Kidney epithelial cell (primary cell): ENCODE measurements at regions not wholly inside any gene's neighbourhood (a gene's known extent, or its start where the extent isn't known, plus 50 kb on each side); places are given as distances from the start of the nearest gene placed in this dataset.

ENCODE experiments used
- DNase-seq: peaks from one replicate; pipeline ENCODE4 v3.0.0-alpha.2; 2010; ENCODE audit warnings: low read depth
- H3K27me3 ChIP-seq: 2 replicates; pipeline ENCODE4 v1.6.0; 2011; ENCODE audit warnings: low read length; ENCODE audit not compliant: control insufficient read depth, insufficient read depth
- H3K36me3 ChIP-seq: 2 replicates; pipeline ENCODE4 v1.5.1; 2011; ENCODE audit warnings: low read length; ENCODE audit not compliant: control insufficient read depth, insufficient read depth
- H3K4me3 ChIP-seq: 2 replicates; pipeline ENCODE4 v1.5.1; 2011; ENCODE audit warnings: low read depth, mild to moderate bottlenecking, control low read depth, low read length
- TF ChIP-seq, protein P1 (sequence below): IDR thresholded peaks from 2 replicates; pipeline ENCODE4 v1.5.1; 2011; ENCODE audit warnings: mild to moderate bottlenecking, moderate library complexity, low read length, control low read depth, inconsistent platforms; ENCODE audit not compliant: insufficient read depth, poor library complexity, severe bottlenecking

DNA sequence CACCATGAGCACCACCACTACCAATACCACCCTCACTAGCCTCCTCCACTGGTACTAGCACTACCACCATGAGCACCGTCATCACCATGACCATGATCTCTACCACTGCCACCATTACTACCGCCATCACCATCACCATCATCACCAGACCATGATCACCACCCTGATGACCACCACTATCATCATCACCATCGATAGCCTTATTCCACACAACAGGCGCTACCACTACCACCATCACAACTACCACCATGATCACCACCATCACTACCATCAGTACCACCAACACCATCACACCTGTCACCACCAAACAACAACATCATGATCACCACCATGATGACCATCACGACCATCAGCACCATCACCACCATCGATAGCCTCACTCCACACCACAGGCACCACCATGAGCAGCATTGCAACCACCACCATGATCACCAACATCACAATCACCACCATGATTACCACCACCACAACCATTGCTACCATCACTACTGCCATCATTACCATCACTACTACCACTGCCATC, 56.6 kb upstream of the CASZ1 start:
- no peak for DNase-seq
- peaks cover 10% of the 10 kb centered on the region for H3K27me3 ChIP-seq

DNA sequence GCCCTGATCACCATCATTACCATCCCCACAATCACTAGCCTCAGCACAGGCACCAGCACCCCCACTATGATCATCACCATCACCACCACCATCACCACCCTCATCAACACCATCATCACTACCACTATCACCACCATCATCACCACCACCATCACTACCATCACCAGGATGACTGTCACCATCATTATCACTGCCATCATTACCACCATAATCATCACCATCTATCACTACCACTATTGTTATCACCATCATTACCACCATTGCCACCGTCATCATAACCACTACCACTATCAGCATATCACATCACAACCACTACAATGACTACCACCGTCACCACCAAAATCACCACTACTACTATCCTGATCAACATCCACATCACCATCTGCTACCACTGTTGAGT, 57.3 kb upstream of the CASZ1 start:
- peaks cover 11% of the 10 kb centered on the region for H3K27me3 ChIP-seq
- DNase-seq = no peak
- no peak overlapping the region for H3K4me3 ChIP-seq
- no peaks in the 10 kb centered on the region for H3K36me3 ChIP-seq
- TF ChIP-seq, protein P1, sequence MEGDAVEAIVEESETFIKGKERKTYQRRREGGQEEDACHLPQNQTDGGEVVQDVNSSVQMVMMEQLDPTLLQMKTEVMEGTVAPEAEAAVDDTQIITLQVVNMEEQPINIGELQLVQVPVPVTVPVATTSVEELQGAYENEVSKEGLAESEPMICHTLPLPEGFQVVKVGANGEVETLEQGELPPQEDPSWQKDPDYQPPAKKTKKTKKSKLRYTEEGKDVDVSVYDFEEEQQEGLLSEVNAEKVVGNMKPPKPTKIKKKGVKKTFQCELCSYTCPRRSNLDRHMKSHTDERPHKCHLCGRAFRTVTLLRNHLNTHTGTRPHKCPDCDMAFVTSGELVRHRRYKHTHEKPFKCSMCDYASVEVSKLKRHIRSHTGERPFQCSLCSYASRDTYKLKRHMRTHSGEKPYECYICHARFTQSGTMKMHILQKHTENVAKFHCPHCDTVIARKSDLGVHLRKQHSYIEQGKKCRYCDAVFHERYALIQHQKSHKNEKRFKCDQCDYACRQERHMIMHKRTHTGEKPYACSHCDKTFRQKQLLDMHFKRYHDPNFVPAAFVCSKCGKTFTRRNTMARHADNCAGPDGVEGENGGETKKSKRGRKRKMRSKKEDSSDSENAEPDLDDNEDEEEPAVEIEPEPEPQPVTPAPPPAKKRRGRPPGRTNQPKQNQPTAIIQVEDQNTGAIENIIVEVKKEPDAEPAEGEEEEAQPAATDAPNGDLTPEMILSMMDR = no peak

More for the DNA sequence above, 56.6 kb upstream of the CASZ1 start:
- no peak overlapping the region for H3K4me3 ChIP-seq
- TF ChIP-seq, protein P1 = no peak
- no peaks in the 10 kb centered on the region for H3K36me3 ChIP-seq

DNA sequence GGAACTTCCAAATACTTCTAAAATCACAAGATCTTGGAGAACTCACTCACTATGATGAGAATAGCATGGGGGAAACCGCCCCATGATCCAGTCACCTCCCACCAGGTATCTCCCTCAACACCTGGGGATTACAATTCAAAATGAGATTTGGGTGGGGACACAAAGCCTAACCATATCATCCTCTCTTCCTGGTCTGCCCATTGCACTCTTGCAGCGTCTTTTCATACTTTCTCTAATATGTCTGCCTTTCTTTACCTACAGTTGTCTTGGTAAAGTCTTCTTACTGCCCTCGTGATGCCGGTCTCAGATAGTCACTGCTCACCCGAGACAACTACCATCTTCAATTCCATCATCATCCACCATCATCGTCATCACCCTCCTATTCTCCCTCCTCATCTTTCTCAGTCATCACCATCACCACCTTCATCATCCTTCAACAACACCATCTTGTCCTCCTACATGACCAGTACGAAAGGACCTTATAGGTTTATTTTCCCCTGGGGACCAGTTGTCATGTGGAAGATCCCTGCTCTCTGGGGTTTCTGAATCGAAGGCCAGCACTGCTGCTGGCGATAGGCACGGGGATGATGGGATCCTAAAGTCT, 58.5 kb upstream of the CASZ1 start:
- TF ChIP-seq, protein P1 = no peak
- no peak for DNase-seq
- Histone ChIP-seq H3K4me3 (no peak overlapping the region), H3K36me3 (no peaks in the 10 kb centered on the region), H3K27me3 (peaks cover 15% of the 10 kb centered on the region)

DNA sequence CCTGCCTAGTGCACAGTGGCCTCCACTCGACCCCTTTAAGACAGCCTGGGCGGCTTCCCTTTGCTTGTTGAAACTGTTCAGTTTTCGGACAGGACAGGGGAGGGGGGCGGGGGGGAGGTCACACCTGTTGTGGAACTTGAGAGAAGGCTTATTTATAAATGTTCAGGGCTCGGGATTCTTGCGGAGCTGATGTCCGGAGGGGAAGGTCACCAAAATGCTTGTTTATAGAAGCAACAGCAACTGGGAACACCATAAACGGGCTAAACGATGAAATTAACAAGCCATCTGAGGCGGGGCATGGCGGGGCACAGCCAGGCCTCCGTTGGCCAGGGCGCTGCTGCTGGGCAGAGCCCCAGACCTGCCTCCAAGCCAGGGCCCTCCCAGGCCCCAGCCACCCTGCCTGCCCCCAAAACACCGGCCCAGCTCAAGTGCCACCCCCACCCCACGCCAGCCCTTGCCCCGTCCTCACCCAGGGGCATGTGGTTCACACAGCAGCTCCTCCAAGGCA, 59.8 kb upstream of the CASZ1 start:
- Histone ChIP-seq H3K4me3 (no peak overlapping the region), H3K36me3 (no peaks in the 10 kb centered on the region), H3K27me3 (peaks cover 18% of the 10 kb centered on the region)
- TF ChIP-seq, protein P1 = no peak
- DNase-seq = no peak

DNA sequence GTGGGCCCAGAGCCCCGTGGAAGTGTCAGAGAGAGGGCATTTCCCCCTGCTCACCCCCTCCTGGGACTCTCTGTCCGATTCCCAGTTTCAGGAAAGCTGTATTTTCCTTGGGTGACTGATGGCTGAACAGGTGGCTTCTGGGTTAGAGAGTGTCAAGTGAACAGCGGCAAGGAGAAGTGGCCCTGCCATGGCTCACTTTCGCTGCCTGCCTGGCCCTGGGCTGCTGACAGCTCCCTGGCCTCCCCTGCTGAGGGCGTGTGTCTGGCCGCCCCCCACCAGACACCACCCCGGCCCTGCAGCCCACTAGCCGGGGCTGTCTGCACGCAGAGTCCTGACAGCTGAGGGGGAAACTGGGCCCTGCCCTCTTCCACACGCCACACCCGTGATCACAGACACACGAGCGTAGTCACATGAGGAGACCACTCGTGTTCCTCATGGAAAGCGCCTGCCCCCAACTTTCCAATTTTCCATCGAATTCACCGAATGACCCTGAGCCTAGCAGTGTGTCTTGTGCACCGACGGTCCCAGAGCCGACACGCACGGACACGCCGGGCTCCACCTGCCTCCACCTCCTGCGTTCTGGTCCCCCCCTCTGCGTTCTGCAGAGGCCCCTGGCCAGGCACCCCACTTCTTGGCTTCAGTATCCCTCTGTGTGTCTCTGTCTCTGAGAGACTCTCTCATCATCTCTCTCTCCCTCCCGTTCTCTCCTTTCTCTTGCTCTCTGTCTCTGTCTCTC, 60.6 kb upstream of the CASZ1 start:
- TF ChIP-seq, protein P1 = no peak

More for the DNA sequence above, 60.6 kb upstream of the CASZ1 start:
- peaks cover 26% of the 10 kb centered on the region for H3K27me3 ChIP-seq
- no peaks in the 10 kb centered on the region for H3K36me3 ChIP-seq
- DNase-seq = no peak
- no peak overlapping the region for H3K4me3 ChIP-seq
